BJ (cell line): ENCODE measurements at regions not wholly inside any gene's neighbourhood (a gene's known extent, or its start where the extent isn't known, plus 50 kb on each side); places are given as distances from the start of the nearest gene placed in this dataset.

Source experiments
- CTCF ChIA-PET: fragments of 350-600 bp; formaldehyde crosslinking; extraction: SDS; loops from one replicate; lab custom pipeline; 2021; ENCODE audit warnings: antibody characterized with exemption, inconsistent platforms; lab: Yijun Ruan, JAX
- POLR2A ChIA-PET: fragments of 300-600 bp; sonication (Branson Sonifier 250); formaldehyde crosslinking; extraction: SDS; loops from one replicate; lab custom pipeline; 2021; ENCODE audit warnings: antibody characterized with exemption; lab: Charles Lee
- DNase-seq: peaks from one replicate; pipeline ENCODE4 v3.0.0-alpha.2; 2011; ENCODE audit warnings: low read depth
- H3K27me3 ChIP-seq: 2 replicates; pipeline ENCODE4 v1.6.0; 2011; ENCODE audit warnings: low read length; ENCODE audit not compliant: control insufficient read depth, insufficient read depth
- H3K36me3 ChIP-seq: 2 replicates; pipeline ENCODE4 v1.5.1; 2011; ENCODE audit warnings: low read length; ENCODE audit not compliant: control insufficient read depth, insufficient read depth
- H3K4me3 ChIP-seq: 2 replicates; pipeline ENCODE4 v1.5.1; 2011; ENCODE audit warnings: low read depth, mild to moderate bottlenecking, control low read depth, low read length
- TF ChIP-seq, protein P1 (sequence below): IDR thresholded peaks from 2 replicates; pipeline ENCODE4 v1.5.1; 2011; ENCODE audit warnings: low read depth, mild to moderate bottlenecking, control low read depth, inconsistent platforms, low read length, moderate library complexity; ENCODE audit not compliant: insufficient read depth

DNA sequence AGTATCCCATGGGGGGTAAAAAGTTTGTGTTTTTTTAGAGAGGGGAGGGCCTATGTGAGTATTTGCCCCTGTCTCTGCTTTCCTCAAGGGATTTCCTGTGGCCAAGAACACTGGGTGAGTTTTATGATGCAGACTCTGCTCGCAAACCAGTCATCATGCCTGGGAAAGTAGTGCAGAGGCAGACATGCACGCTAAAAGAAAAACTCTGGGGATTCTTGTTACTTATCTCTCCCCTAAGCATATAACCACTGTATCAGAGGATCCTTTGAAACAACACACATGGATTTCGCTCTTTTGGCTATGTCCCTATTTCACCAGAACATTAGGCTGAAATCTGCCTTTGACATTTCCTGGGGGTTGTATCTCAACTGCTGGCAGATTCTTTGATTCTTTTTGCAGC is 1845.8 kb upstream of the SEL1L start:
- POLR2A ChIA-PET = no interaction called here
- H3K36me3 ChIP-seq = no peaks in the 10 kb centered on the region
- CTCF ChIA-PET = no interaction called here
- TF ChIP-seq, protein P1, sequence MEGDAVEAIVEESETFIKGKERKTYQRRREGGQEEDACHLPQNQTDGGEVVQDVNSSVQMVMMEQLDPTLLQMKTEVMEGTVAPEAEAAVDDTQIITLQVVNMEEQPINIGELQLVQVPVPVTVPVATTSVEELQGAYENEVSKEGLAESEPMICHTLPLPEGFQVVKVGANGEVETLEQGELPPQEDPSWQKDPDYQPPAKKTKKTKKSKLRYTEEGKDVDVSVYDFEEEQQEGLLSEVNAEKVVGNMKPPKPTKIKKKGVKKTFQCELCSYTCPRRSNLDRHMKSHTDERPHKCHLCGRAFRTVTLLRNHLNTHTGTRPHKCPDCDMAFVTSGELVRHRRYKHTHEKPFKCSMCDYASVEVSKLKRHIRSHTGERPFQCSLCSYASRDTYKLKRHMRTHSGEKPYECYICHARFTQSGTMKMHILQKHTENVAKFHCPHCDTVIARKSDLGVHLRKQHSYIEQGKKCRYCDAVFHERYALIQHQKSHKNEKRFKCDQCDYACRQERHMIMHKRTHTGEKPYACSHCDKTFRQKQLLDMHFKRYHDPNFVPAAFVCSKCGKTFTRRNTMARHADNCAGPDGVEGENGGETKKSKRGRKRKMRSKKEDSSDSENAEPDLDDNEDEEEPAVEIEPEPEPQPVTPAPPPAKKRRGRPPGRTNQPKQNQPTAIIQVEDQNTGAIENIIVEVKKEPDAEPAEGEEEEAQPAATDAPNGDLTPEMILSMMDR = no peak
- no peak overlapping the region for H3K4me3 ChIP-seq
- peak; percentile 1 for DNase-seq
- no peaks in the 10 kb centered on the region for H3K27me3 ChIP-seq

DNA sequence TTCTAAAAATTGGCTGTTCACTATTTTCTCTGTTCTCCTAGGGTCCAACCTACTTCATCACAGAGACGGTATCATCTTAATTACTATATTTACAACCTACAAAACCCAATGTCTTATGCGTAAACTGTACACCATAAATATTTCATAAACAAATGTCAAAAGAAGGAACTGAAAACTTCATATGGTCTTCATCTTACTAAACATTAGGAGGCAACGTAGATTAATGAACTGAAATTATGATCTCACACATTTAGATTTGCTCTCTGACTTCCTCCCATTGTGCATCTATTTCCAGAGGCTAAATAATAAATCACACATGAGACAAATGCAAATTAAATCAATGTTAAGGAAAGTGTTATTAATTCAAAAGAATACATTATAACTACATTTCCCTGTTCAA is 1850.6 kb upstream of the SEL1L start:
- CTCF ChIA-PET = no interaction called here
- POLR2A ChIA-PET = no interaction called here

DNA sequence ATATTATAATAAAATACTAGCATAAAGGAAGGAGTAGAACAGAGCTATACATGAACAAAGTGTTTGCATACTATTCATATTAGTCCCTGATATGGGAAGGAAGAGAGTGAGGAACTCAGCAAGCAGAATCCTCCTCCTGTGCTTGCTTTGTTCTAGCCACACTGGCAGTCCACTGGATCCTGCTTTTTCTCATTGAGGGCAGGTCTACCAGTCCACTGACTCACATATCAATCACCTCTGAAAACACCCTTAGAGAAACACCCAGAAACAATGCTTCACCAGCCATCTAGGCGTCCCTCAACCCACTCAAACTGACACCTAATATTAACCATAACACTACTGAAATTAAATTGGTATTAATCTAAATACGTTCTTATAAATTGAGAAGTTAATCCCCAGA is 1861.7 kb upstream of the SEL1L start:
- CTCF ChIA-PET = no interaction called here
- TF ChIP-seq, protein P1 = no peak
- POLR2A ChIA-PET = no interaction called here
- no peak for DNase-seq
- H3K36me3 ChIP-seq = no peaks in the 10 kb centered on the region
- no peaks in the 10 kb centered on the region for H3K27me3 ChIP-seq
- H3K4me3 ChIP-seq = no peak overlapping the region

More for the DNA sequence above, 1850.6 kb upstream of the SEL1L start:
- Histone ChIP-seq H3K27me3 (no peaks in the 10 kb centered on the region), H3K36me3 (no peaks in the 10 kb centered on the region), H3K4me3 (no peak overlapping the region)
- DNase-seq = no peak
- TF ChIP-seq, protein P1 = no peak

DNA sequence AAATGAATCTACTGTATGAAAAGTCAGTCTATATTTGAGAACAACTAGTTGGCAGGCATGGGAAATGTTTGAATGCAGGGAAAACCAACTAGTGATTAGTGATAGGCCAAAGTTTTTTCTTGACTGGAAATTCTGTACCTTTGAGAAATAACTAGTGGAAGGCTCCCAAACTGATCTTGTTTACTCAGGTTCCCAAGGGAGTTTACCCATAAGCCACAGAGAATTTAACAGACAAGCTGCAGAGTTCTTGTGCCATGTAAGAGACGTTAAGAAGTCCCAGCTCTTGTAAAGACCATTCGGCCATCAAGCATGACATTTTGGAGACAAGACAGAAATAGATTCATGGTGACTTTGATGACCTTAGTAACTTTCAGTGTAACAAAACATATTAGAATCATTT is 1882.8 kb upstream of the SEL1L start:
- ChIA-PET POLR2A (no interaction called here), CTCF (no interaction called here)
- Histone ChIP-seq H3K36me3 (no peaks in the 10 kb centered on the region), H3K27me3 (no peaks in the 10 kb centered on the region), H3K4me3 (no peak overlapping the region)
- no peak for DNase-seq
- TF ChIP-seq, protein P1 = no peak

DNA sequence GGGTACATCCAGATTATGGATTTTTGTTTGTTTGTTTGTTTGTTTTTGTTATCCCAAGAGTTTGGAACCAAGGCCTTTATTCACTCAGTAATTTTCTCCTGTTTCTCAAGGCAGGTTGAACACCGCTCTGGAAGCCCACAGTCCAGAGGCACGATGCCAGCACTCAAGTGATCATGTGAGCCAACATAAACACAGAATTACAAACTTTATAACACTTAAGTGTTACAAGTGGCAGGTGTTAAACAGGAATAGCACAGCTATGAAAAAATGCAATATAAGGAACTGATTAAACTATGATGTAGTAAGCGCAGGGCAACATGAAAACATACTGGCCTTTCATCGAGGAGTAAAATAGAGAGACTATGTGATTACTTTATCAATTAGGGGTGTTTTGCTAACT is 1885.8 kb upstream of the SEL1L start:
- CTCF ChIA-PET = no interaction called here

More for the DNA sequence above, 1885.8 kb upstream of the SEL1L start:
- DNase-seq = no peak
- TF ChIP-seq, protein P1 = no peak
- Histone ChIP-seq H3K4me3 (no peak overlapping the region), H3K27me3 (no peaks in the 10 kb centered on the region), H3K36me3 (no peaks in the 10 kb centered on the region)
- POLR2A ChIA-PET = no interaction called here
